ENCODE measurements at regions not wholly inside any gene's neighbourhood (a gene's known extent, or its start where the extent isn't known, plus 50 kb on each side); places are given as distances from the start of the nearest gene placed in this dataset.

- H3K4me3 ChIP-seq = no peak overlapping the region
- no peak for TF ChIP-seq CTCF (IDR thresholded peaks at IDR 0.05)
- DNase-seq (no peak), FAIRE-seq (no peak), ATAC-seq (no peak)
- no peaks in the 10 kb centered on the region for H3K9me3 ChIP-seq
- no peaks in the 10 kb centered on the region for H3K27me3 ChIP-seq
- H3K36me3 ChIP-seq = no peaks in the 10 kb centered on the region
- no peaks in the 10 kb centered on the region for H3K4me1 ChIP-seq
- H3K27ac ChIP-seq = no peak overlapping the region
- intact Hi-C loops (cut with DNase I) = no loop called here
Observed at GRCh38 chr14:48537600-48537999, 862.2 kb upstream of the MDGA2 start.

- DNase-seq = no peak
Observed at GRCh38 chr14:48536318-48536717, 860.9 kb upstream of the MDGA2 start.

GRCh38 chr14:48527832-48528231 lies 852.4 kb upstream of the MDGA2 start:
- Histone ChIP-seq H3K36me3 (no peaks in the 10 kb centered on the region), H3K27ac (no peak overlapping the region), H3K4me3 (no peak overlapping the region), H3K27me3 (no peaks in the 10 kb centered on the region), H3K4me1 (no peaks in the 10 kb centered on the region), H3K9me3 (no peaks in the 10 kb centered on the region)
- 7 to 15% methylated on average over 2 of the region's 2 CpGs for WGBS, 2 donors
- TF ChIP-seq CTCF (IDR thresholded peaks at IDR 0.05) = no peak
- DNase-seq (no peak), FAIRE-seq (no peak), ATAC-seq (no peak)
- intact Hi-C loops (cut with DNase I) = no loop called here

More at GRCh38 chr14:48536318-48536717, 860.9 kb upstream of the MDGA2 start:
- H3K9me3 ChIP-seq = no peaks in the 10 kb centered on the region
- H3K4me1 ChIP-seq = no peaks in the 10 kb centered on the region
- TF ChIP-seq CTCF (IDR thresholded peaks at IDR 0.05) = no peak
- intact Hi-C loops (cut with DNase I) = no loop called here
- ATAC-seq = no peak
- no peak overlapping the region for H3K4me3 ChIP-seq
- H3K36me3 ChIP-seq = no peaks in the 10 kb centered on the region
- WGBS, 2 donors = 29 to 45% methylated on average over 3 of the region's 3 CpGs
- H3K27me3 ChIP-seq = no peaks in the 10 kb centered on the region
- no peak overlapping the region for H3K27ac ChIP-seq
- FAIRE-seq = no peak

GRCh38 chr14:48526307-48526706 lies 850.9 kb upstream of the MDGA2 start:
- H3K9me3 ChIP-seq = no peaks in the 10 kb centered on the region
- H3K36me3 ChIP-seq = no peaks in the 10 kb centered on the region
- H3K4me3 ChIP-seq = no peak overlapping the region
- DNase-seq = no peak
- WGBS, 2 donors = 55 to 60% methylated on average over 7 of the region's 7 CpGs
- no peak overlapping the region for H3K27ac ChIP-seq
- FAIRE-seq = no peak
- no peaks in the 10 kb centered on the region for H3K4me1 ChIP-seq
- no peak for ATAC-seq
- intact Hi-C loops (cut with DNase I) = no loop called here
- TF ChIP-seq CTCF (IDR thresholded peaks at IDR 0.05) = no peak
- H3K27me3 ChIP-seq = no peaks in the 10 kb centered on the region

- 52 to 64% methylated on average over 4 of the region's 4 CpGs for WGBS, 2 donors
- H3K9me3 ChIP-seq = no peaks in the 10 kb centered on the region
- no peaks in the 10 kb centered on the region for H3K4me1 ChIP-seq
- FAIRE-seq = no peak
- no peak overlapping the region for H3K27ac ChIP-seq
- intact Hi-C loops (cut with DNase I) = no loop called here
- ATAC-seq = no peak
- no peak for DNase-seq
- no peaks in the 10 kb centered on the region for H3K27me3 ChIP-seq
- no peak for TF ChIP-seq CTCF (IDR thresholded peaks at IDR 0.05)
- no peaks in the 10 kb centered on the region for H3K36me3 ChIP-seq
- H3K4me3 ChIP-seq = no peak overlapping the region
Observed at GRCh38 chr14:48504921-48505320, 829.5 kb upstream of the MDGA2 start.

Measured in pancreas (tissue), 10 donors.